Activated naive CD4-positive, alpha-beta T cell treated with anti-CD3 and anti-CD28 coated beads, Interleukin-2, amount 50 U/mL, for 16 hours (primary cell): ENCODE measurements at regions not wholly inside any gene's neighbourhood (a gene's known extent, or its start where the extent isn't known, plus 50 kb on each side); places are given as distances from the start of the nearest gene placed in this dataset.

ENCODE experiments used
- DNase-seq: peaks from one replicate; pipeline ENCODE4 v3.0.0-alpha.2; 2020

DNA sequence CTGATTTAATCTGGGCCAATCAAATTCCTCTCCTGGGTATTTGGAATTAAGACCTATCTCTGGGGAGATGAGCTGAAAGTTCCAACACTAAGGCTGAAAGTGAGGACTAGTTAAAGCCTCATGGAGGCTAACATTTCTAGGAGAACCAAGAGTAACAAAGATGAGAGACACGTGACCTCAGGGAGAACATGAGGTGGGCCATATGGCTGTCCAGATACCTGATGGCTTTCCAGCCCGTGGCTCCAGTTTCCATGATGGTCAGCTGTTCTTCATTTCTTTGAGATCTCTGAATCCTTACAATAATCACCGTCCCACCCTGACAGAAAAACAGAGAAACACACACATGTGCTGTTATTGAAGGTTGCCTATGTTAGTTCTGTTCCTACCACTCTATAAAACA is 66.1 kb downstream of the LEPR start:
- no peak for DNase-seq

DNA sequence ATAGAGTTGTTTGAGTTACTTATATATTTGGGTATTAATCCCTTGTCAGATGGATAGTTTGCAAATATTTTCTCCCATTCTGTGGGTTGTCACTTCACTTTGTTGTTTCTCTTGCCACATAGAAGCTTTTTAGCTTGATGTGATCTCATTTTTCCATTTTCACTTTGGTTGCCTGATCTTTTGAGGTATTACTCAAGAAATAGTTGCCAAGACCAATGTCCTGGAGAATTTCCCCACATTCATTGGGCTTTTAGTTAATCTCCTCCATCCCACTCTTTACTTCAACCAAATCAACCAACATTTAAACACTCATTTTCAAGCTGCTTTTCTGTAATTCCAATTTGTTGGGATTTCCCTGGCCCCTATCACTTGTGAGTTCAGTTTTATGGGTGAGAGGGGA is 69.0 kb downstream of the LEPR start:
- no peak for DNase-seq

DNA sequence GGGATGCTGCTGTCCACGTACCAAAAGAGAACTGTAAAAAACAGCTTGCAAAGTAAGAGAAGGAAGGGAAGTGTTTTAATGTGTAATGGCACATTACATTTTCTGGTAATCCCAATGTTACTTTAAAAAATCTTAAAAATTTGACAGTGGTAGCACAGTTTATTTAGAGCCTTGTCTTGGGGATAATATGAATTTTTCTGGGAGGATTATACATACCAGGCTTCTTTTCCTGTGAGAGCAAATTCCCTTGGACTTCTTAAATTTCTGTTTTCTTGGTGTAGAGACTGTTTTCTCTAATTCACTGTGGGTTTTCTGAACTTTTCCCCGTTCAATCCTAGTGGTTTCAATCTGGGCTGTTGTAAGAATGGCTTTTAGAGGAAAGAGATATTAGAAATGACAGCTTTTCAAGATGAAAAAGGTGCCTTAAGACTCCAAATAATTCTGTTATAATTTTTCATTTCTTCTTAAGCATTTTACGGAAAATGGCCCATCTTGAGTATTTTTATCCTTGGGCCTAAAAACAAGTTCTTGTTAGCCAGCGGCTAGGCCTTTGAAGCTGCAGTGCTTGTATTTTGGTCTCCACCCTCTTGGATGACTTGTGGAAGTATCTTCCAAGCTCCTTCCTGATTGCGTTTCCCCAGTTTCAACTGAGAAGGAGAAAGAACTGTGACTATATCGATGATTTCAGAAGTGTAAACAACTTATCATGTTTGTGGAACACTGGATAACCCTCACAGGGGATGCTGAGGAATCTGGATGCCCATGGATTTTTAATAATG is 70.0 kb downstream of the LEPR start:
- DNase-seq = no peak

DNA sequence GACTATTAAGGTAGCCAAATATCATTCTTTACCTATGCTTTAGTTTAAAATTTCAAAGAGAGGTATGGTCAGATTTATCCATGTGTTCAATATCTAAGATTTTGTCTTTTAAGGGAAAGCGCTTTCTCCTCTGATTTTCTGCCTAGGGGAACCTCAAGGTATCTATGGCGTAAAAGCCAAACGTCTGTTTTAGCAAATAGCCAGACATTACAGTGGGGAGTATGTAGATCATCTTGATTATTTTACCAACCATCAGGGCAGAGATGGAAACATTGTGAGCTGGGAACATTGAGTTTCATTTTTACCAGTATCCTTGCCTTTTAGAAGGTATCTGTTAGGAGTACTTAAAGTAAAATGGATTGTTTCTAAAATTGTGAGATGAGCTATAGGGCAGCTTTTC is 71.0 kb downstream of the LEPR start:
- DNase-seq = no peak

DNA sequence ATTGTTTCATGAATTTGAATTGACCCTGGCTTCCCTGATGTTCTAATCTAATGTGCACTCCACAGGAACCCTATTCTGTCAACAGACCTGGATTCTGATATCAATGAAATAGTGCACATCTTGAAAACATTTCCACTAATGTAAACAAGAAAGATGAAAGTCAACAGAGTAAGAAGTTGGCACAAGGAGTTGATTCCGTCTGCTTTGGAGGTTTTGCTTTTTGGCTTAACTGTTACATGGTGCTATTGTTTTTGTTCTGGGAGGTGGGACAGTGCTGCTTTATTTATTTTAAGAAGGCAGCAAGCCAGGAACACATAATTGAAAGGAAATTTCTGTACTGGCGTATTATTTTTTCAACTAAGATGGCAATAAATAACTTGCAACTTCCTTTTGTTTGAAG is 73.3 kb downstream of the LEPR start:
- DNase-seq = no peak

DNA sequence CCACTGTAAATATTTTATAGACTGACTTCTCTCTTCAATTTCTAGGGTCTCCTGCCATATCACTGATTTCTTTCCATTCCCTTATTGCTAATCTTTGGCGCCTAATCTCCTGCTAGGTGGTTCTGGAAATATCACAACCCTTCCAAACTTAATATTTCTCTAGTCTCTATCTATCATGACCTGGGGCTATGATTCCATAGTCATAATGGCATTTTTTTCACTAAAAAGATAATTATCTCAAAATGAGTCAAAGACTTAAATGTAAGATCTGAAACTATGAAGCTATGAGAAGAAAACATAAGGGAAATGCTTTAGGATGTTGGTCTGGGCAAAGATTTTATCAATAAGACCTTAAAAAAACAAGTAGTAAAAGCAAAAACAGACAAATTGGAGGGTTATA is 74.2 kb downstream of the LEPR start:
- no peak for DNase-seq

DNA sequence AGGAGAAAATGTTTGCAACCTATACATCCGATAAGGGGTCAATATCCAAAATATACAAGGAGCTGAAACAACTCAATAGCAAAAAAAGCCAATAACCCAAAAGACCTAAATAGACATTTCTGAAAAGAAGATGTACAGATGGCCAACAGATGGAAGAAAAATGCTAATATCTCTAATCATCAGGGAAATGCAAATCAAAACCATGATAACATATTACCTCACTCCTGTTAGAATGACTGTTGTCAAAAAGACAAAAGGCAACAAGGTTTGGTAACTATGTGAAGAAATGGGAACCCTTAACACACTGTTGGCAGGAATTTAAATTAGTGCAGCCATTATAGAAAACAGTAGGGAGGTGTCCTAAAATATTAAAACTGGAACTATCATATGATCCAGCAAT is 74.7 kb downstream of the LEPR start:
- DNase-seq = no peak

DNA sequence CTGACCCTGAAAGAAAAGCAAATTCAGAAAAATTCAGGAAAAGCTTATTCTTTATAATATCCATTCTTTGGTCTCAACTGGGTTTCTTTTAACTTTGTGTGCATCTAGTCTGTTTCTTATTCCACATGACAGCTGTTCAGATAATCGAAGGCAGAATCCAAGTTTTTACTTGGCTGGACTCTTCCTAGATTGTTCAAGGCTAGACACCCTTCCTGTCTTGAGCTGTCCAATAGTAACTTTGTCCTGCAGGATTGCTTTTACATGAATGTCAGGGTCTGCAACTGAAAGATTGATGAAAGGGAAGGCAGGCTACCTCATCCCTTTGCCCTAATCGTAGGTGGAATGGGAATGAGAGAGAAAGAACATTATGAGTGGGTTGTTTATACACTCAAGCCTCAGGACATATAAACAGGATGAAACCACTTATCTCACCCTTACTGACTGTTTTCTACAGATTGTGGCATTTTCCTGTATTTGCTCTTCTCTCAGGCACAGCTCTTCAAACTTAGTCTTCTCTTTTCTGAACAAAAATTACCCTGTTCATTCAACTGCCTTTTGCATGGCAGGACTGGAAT is 76.9 kb downstream of the LEPR start:
- no peak for DNase-seq

DNA sequence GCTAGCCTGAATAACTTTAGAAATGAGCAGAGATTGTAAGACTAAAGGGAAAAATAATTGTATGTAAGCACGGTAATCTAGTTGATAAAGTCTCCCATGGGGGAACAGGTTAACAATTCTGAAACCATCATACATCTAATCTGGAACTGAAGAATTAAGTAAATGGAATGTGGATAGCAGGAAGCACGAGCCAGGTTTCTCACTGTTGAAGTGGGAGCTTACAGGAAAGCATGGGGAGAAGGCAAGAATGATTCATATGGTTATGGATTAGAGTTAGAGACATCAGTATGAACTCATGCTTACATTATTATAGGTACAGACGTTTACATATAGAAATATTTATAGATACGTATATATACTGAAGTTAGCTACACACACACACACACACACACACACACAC is 83.0 kb downstream of the LEPR start:
- DNase-seq = no peak

DNA sequence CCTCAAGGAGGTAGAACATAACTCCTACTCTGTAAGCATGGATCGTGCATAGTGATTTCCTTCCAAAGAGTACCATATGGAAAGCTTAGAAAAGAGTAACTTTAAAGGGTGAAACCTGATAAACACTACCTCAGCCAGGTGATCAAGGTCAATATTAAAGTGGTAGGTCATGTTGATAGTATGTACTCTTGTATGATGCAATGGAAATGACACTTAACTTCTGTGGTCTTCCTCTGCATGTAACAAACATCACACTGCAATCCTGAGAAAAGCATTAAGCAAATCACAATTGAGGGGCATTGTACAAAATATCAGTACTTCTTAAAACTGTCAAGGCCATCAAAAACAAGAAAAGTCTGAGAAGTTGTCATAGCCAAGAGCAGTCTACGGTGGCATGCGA is 83.8 kb downstream of the LEPR start:
- DNase-seq = no peak

DNA sequence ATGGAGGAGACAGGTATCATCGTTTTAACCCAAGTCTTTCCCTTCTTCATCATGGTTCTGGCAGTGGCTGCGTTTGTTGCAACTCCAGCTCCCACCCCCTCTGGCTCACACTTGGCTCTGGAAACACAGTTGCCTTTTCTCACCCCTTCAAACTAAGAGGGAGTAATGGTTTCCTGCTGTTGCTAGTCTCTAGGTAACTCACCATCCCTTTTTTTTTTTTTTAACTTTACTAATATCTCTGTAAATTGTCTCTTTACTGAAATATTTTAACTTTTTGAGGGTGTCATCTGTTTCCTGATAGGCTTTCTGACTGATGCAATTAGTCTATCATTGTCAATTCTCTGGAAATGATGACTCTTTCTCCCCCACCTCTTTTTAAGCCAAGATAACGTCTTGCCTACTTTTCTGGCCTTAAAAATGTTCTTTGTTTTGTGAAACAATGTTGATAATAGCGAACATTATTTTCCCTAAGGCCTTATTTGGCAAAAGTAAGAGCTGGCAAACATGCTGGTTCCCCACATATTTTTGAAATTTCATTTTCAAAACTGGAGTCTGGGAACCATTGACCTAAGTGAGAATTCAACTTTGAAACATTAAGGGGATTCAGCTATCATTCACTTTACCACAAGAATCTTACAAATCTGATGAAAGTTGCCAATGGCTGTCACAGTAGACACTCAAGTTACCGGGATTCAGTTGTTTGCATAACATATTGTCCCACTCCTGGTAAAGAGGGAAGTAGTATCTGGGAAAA is 85.3 kb downstream of the LEPR start:
- no peak for DNase-seq

DNA sequence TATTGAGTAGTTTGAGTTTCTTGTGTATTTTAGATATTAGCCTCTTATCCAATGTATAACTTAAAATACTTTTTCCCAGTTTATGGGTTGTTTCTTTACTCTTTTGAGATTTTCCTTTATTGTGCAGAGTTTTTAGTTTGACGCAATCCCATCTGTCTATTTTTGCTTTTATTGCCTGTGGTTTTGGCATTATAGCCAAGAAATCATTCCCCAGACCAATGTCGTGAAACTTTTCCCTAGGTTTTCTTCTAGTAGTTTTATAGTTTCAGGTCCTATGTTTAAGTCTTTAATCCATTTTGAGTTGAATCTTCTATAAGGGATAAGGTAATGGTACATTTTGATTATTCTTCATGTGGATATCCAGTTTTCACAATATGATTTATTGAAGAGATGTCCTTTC is 87.6 kb downstream of the LEPR start:
- no peak for DNase-seq

DNA sequence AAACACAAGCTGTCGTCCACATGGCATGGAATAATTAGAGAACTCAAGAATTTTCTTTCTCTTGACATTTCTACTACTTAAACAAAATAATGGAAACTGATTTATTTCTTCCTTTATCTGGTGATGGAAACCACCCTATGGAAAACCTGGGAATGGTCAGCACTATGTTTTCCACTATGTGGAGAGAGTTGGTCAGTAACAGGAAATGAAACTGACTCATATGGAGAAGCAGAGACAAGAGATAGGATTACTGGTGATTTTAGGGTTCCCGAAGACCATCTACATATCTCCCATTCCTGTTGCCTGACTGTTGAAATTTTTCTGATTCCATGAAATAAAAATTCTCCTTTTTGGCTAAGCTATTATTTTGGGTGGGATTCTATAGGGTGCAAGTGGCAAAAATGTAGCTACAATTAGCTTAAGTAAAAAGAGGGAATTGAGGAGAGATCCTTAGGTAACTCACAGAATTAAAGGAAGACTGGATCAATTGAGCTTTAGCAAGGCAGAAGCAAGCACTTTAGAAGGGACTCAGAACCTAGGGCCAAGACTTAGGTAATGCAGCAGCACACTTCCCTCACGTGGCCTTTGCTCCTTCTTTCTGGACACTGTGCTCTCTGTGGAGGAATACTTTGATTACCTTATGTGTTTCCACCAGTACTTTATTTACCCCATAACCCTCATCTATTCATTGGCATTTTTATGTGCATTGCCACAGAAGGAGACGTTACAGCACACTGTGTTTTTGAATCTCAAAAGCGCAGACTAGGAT is 89.6 kb downstream of the LEPR start:
- no peak for DNase-seq

DNA sequence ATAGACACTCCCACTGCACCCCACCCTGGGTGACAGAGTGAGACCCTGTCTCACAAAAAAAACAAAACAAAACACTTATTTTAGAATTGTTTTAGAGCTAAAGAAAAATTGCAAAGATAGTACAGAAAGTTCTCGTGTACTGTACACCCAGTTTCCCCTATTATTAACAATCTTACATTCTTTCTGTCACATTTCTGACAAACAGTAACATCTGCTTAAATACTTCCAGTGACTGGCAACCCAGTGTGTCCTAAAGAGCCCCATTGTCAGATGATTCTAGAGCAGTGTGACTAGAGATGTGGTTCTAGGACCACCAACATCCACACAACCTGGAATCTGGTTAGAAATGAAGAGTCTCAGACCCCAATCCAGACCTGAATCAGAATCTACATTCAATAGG is 90.5 kb downstream of the LEPR start:
- DNase-seq = no peak

DNA sequence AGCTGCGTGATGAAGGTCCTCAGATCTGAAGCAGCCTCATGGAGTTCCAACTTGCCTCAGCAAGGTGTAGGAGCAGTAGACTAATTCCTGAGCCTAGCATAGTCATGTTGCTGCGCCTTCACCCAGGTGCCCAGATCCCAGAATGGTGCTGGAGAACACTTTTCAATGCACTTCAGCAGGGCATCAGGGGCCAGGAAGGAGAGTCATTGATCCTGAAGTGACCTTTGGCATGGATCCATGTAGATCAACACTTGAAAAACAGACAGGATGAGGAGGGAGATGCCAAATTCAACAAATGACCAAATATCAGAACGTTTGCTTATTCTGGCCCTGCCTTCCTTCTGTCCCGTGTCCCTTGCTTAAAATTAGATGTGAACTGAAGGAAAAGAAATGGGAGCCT is 91.9 kb downstream of the LEPR start:
- no peak for DNase-seq

DNA sequence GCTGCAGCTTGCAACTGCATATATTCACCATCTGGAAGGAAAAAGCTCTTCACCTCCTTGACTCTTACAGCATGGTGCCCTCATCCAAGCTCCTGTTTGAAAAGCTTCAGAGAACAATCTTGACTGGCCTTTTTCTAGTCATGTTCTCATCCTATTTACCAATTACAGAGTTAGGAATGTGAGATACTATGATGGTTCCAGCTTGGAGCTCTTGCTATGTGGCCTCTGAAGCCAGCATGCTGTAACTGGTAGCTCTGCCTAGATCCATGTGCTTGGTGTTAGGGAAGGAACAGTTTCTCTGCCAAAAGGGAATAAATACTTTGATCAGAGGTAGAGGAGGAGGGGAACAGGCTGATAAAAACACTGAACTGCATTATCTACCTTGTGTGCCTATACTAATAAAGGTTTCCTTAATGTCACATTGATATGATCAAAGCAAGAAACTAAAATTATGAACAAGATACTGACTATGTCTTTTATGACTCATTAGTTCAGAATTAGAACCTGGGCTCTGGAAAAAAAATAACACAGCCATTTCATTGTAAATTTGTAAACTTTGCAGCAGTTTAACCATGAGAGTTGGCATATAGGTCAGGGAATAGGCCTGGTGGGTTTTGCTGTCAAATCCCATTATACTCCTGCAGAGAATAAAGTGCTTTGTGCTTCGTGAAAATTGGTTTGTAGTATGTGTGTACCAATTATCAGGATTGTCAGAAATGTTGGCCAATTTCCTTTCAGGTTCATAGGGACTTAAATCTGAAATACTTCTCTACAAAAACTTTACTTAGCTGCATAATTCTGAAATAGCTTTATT is 92.7 kb downstream of the LEPR start:
- no peak for DNase-seq

DNA sequence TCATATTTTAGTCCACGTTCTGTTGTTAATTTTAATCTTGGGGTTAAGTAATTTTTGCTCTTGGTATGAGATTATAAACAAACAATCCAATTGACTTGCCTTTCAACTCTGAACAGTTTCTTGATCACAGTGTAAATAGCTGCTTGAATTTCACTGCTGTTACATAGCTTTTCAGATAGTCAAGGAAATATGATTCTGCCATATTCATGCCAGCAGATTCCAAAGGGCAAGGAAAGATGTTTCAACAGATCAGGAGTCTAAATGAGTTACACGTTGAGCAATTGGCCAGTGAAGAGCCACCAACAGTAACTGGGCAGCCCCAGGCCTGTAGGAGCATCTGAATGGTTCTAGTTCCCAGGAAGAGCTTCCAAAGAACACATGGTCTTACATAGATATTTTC is 93.6 kb downstream of the LEPR start:
- DNase-seq = no peak

DNA sequence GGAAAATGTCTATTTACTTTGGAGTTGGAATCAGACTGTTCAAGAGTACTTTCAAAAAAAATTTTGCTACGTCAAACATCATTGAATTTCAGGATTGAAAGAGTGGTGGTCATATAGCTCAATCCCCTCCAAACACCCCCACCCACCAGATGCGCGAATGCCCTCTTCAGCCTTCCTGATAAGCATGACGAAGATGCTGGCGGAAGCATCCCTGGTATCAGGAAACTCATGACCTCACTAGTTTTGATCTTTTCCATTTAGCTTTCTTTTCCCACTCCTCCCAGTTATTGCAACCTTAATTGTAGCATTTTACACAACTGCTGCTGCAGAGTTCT is 104.4 kb downstream of the LEPR start:
- DNase-seq = no peak

DNA sequence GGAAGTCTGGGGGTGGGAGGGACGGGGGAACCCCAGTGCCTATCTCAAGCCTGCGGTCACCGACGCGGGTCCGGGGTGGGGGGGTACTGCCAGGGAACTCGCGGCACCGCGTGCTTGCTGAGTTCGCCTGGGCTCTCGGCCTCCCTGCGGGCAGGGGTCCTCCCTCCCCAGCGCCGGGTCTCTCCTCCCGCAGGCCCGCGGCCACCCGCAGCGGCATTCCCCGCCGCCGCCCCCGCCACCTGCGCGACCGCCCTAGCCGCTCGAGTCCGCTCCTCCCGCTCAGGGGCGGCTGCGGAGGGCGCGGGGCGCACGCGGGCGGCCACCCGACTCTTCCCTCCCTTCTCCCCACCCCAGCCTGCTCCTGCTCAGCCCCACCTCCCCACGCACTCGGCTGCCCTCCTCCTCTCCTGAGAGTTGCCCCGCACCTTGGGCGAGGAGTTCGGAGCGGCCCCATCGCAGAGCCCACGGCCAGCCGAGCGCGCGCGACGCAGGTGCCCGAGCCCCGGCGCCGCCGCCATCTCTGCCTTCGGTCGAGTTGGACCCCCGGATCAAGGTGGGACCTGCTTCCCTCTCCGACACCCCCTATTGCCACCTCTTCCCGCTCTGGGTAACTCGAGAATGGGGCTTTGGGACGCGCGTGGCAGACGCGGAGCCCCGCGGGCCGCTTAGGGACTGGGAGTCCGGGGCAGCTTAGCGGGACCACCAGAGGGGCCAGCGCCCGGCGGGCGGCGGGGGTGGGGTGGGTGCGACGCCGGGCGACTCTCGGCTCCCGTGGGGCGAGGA is 105.0 kb downstream of the LEPR start:
- DNase-seq = no peak

DNA sequence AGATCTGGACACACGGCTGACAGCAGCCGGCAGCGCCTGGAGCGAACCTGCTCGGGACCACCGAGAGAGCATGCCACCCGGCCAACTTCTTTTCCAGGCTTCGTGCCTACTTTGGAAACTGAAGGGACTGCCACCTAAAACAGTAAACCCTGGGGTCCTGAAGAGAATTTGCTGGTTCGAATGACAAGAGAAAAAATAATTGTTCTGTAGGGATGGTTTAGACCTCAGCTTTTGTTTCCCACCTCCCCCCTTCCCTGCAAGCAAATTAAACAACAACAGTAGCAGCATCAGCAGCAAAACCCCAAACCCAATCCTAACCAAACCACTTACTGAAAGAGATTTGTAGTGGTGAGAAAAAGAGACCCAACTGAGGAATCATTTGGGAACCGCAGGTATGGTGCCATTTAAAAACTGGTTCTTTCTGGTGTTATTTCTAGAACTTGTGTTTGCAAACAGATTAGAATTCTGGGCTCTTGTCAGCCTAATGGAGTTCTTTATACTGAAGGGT is 105.6 kb downstream of the LEPR start:
- no peak for DNase-seq

DNA sequence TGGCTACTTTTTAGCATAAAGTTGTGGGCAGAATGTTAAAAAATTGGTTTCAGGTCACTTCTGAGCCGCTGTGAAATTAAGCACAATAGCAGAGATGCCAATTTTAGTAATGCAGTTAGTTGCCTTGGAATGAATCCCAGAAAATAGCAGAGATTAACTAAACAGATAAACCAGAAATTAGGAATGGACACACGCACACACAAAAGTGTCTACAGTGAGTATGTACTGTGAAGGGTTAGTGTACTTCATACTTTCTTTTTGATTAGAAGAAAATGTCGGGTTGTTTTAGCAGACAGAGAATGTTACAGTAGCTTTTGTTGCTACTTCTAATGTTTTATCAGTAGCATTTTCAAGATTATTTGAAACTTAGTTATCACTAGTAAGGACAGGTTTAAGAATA is 106.7 kb downstream of the LEPR start:
- DNase-seq = no peak
